ENCODE measurements at regions not wholly inside any gene's neighbourhood (a gene's known extent, or its start where the extent isn't known, plus 50 kb on each side); places are given as distances from the start of the nearest gene placed in this dataset.

DNA sequence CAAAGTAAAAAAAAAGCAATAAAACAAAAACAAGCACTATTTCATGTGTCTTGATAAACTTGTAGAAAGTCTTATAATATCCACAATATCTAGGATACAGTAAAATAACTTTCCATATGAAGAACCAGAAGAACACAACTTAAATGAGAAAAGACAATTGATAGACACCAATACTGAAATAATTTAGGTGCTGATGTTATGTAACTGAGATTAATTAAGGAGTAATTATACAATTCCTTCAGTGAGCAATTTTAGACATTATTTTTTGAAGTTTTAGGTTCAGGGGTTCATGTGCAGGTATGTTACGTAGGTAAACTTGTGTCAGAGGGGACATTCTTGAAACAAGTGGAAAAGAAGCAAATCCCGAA lies 88.3 kb upstream of the VPREB1 start:
- no peak overlapping the region for H3K4me3 ChIP-seq (ENCODE audit: low read depth, low read length)
- no peak for TF ChIP-seq CTCF (IDR thresholded peaks at IDR 0.05; ENCODE audit: insufficient read depth, low read depth, low read length, missing control alignments)
- DNase-seq (ENCODE audit: low read depth): no peak

DNA sequence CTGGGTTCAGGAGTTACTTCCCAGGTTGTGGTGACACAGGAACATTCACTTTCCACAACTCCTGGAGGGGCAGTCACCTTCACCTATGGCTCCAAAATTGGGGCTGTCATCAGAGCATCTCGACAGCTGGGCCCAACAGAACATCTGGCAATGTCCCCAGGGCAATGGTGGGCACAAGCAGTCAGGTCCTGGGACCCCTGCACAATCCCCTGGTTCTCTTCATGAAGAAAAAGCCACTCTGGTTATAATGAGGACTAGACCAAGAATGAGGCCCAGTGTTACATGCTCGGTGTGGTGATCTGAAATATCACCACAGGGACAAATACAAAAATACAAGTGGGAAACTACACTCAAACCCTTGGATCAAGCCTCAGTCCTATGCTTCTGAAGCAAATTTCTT lies 89.0 kb upstream of the VPREB1 start:
- no peak for DNase-seq (ENCODE audit: low read depth)
- no peak for TF ChIP-seq CTCF (IDR thresholded peaks at IDR 0.05; ENCODE audit: insufficient read depth, low read depth, low read length, missing control alignments)
- no peak overlapping the region for H3K4me3 ChIP-seq (ENCODE audit: low read depth, low read length)

- DNase-seq (ENCODE audit: low read depth): no peak
- TF ChIP-seq CTCF (IDR thresholded peaks at IDR 0.05; ENCODE audit: insufficient read depth, low read depth, low read length, missing control alignments): no peak
- no peak overlapping the region for H3K4me3 ChIP-seq (ENCODE audit: low read depth, low read length)
These were observed 89.4 kb upstream of the VPREB1 start for GRCh38 chr22:22155146-22155545.

- no peak for TF ChIP-seq CTCF (IDR thresholded peaks at IDR 0.05; ENCODE audit: insufficient read depth, low read depth, low read length, missing control alignments)
- H3K4me3 ChIP-seq (ENCODE audit: low read depth, low read length): no peak overlapping the region
- no peak for DNase-seq (ENCODE audit: low read depth)
These were observed 90.5 kb upstream of the VPREB1 start for GRCh38 chr22:22154040-22154439.

DNA sequence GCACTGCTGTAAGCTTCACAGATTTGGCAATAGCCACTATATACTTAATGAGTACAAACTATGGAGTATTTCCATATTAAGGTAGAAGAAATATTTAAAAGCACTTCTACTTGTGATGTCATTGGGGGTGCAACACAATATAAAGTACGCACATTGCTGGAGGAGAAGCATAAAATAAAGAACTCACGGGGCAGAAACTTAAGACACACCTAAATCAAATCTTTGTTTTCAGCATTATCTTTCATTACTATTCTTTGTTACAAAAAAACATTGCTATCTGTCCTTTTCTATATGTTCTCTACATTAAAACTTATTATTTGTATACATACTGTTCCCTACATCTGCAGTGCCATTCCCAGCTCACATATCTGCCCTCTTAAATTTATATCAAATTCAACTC lies 93.3 kb upstream of the VPREB1 start:
- TF ChIP-seq CTCF (IDR thresholded peaks at IDR 0.05; ENCODE audit: insufficient read depth, low read depth, low read length, missing control alignments): no peak
- no peak overlapping the region for H3K4me3 ChIP-seq (ENCODE audit: low read depth, low read length)
- no peak for DNase-seq (ENCODE audit: low read depth)

DNA sequence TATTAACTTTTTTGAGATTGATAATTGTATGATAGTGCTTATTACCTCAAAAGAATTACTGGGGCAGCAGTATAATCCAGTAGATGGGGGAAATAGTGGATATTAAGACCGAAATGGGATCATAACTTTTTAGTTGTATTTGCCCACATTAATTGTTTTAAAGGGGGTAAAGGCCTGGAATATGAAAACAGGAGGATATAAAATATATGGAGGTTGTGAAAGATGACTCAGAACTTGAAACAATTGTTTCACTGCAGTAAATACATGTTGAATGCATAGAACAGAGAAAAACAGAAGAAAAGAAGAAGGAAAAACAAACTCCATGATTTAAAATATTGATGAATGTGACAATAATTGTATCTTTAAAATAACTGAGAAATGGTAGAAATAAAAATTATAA lies 94.1 kb upstream of the VPREB1 start:
- DNase-seq (ENCODE audit: low read depth): no peak
- no peak for TF ChIP-seq CTCF (IDR thresholded peaks at IDR 0.05; ENCODE audit: insufficient read depth, low read depth, low read length, missing control alignments)
- H3K4me3 ChIP-seq (ENCODE audit: low read depth, low read length): no peak overlapping the region

DNA sequence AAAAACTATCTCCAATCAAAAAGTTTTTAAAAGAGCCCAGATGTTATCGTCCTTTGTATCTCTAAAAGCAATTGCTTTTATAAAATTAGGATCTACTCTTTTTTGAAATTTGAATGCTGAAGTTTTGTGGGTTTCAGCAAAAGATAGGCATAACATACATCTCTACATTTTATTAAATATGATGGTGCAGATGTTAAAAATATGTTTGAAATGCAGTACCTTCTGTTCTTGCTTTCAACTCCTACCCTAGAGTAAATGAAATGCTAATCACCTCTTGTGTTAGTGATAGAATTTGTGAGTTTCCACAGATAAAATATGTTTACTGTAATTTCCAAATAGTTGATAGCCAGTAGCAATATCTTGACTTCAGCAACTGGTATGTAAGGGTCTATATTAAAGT lies 95.7 kb upstream of the VPREB1 start:
- no peak overlapping the region for H3K4me3 ChIP-seq (ENCODE audit: low read depth, low read length)
- DNase-seq (ENCODE audit: low read depth): no peak
- no peak for TF ChIP-seq CTCF (IDR thresholded peaks at IDR 0.05; ENCODE audit: insufficient read depth, low read depth, low read length, missing control alignments)

Data from GM12865 (cell line).